ENCODE measurements at regions not wholly inside any gene's neighbourhood (a gene's known extent, or its start where the extent isn't known, plus 50 kb on each side); places are given as distances from the start of the nearest gene placed in this dataset.

GRCh38 chr15:47934342-47934741 is 186.4 kb upstream of the SLC24A5 start:
- POLR2A ChIA-PET = no interaction called here
- H3K4me3 ChIP-seq (ENCODE audit: low read depth, low read length) = no peak overlapping the region
- CTCF ChIA-PET = no interaction called here
- TF ChIP-seq CTCF (IDR thresholded peaks at IDR 0.05; ENCODE audit: insufficient read depth, low read length, missing control alignments) = no peak
- no peak for DNase-seq (ENCODE audit: low read depth, low spot score)

GRCh38 chr15:47937834-47938233 is 183.0 kb upstream of the SLC24A5 start:
- ChIA-PET CTCF (no interaction called here), POLR2A (no interaction called here)
- DNase-seq (ENCODE audit: low read depth, low spot score) = no peak
- TF ChIP-seq CTCF (IDR thresholded peaks at IDR 0.05; ENCODE audit: insufficient read depth, low read length, missing control alignments) = no peak
- no peak overlapping the region for H3K4me3 ChIP-seq (ENCODE audit: low read depth, low read length)

DNA sequence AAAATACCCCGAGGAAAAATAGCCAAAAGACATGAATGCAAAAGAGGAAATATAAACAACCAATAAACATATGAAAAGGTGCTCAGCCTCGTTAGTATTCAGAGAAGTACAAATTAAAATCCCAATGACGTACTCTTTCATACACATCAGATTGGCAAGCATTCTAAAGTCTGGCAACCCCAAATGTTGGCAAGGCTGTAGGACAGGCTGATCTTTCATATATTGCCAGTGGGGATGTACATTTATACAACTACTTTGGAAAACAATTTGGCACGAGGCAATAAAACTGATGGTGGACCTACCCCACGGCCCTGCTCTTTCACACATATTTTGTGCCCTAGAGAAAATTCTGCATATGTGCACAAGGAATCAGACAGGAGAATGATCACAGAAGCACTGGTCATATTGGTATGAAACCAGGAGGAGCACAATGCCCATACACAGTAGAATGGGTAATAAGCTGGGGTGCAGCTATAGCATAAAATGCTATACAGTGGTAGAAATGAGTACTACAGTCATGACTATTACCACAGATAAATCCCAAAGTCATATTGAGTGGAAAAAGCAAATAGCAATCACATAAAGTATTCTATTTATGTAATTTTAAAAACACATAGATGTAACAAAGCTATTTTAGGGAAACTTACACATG is 176.0 kb upstream of the SLC24A5 start:
- ChIA-PET CTCF (no interaction called here), POLR2A (no interaction called here)
- H3K4me3 ChIP-seq (ENCODE audit: low read depth, low read length) = no peak overlapping the region
- DNase-seq (ENCODE audit: low read depth, low spot score) = no peak
- TF ChIP-seq CTCF (IDR thresholded peaks at IDR 0.05; ENCODE audit: insufficient read depth, low read length, missing control alignments) = no peak

- H3K4me3 ChIP-seq (ENCODE audit: low read depth, low read length) = no peak overlapping the region
- no peak for DNase-seq (ENCODE audit: low read depth, low spot score)
- ChIA-PET CTCF (no interaction called here), POLR2A (no interaction called here)
- no peak for TF ChIP-seq CTCF (IDR thresholded peaks at IDR 0.05; ENCODE audit: insufficient read depth, low read length, missing control alignments)
These were observed 174.7 kb upstream of the SLC24A5 start for GRCh38 chr15:47945872-47946650.

GRCh38 chr15:47949815-47950214 is 171.0 kb upstream of the SLC24A5 start:
- no peak overlapping the region for H3K4me3 ChIP-seq (ENCODE audit: low read depth, low read length)
- ChIA-PET CTCF (interaction anchor here (1.2 kb wide), 1 partner anchor 754 kb away, joined by 4 read pairs; no protein-coding TSS in a partner anchor), POLR2A (no interaction called here)
- TF ChIP-seq CTCF (IDR thresholded peaks at IDR 0.05; ENCODE audit: insufficient read depth, low read length, missing control alignments) = no peak
- DNase-seq (ENCODE audit: low read depth, low spot score) = no peak

DNA sequence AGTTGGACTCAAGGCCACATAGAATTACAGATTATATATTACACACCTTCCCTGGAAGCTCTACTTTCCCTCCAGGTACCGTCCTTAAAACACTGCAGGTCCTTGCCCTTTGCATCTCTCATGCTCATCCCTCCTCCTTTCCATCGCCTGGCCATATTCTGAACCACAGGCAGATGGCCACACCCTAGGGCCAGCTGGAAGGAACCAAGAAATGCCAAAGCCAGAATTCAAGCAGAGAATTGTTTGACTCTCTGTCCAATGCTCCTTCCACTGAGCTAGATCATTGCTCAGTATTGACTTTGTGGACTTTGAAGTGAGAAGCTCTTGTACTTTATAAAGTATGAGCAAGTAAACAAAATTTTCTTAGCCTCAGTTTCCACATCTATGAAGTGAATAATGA is 170.3 kb upstream of the SLC24A5 start:
- no peak overlapping the region for H3K4me3 ChIP-seq (ENCODE audit: low read depth, low read length)
- POLR2A ChIA-PET = no interaction called here
- CTCF ChIA-PET = no interaction called here
- no peak for DNase-seq (ENCODE audit: low read depth, low spot score)
- no peak for TF ChIP-seq CTCF (IDR thresholded peaks at IDR 0.05; ENCODE audit: insufficient read depth, low read length, missing control alignments)
